A673 (cell line): ENCODE measurements at regions not wholly inside any gene's neighbourhood (a gene's known extent, or its start where the extent isn't known, plus 50 kb on each side); places are given as distances from the start of the nearest gene placed in this dataset.

ENCODE experiments used
- BruUV-seq: library from RNA; stranded (reverse); fragments of 400-500 nt; replicated peaks from 2 replicates; lab custom pipeline; 2021; lab: Mats Ljungman, UMichigan
- CTCF ChIA-PET: fragments of 300-600 bp; sonication (Branson Sonifier 250); formaldehyde crosslinking; loops from one replicate; lab custom pipeline; 2022; ENCODE audit warnings: antibody characterized with exemption; lab: Charles Lee
- POLR2A ChIA-PET: fragments of 300-600 bp; sonication (Branson Sonifier 250); formaldehyde crosslinking; loops from one replicate; lab custom pipeline; 2022; ENCODE audit warnings: antibody characterized with exemption; ENCODE audit not compliant: low non-redundant PET; lab: Charles Lee
- DNase-seq: peaks from one replicate; pipeline ENCODE4 v3.0.0-alpha.2; 2015; ENCODE audit warnings: low spot score
- H3K27ac ChIP-seq: fragments of 200-600 bp; sonication (generic); 2 replicates; pipeline ENCODE4 v1.5.1; 2016; ENCODE audit warnings: mixed run types, low read depth, mild to moderate bottlenecking, mixed read lengths, antibody characterized with exemption, low read length; ENCODE audit not compliant: poor library complexity, severe bottlenecking
- H3K27me3 ChIP-seq: fragments of 200-600 bp; sonication (generic); replicated peaks from 2 replicates; pipeline ENCODE4 v1.6.1; 2017; ENCODE audit warnings: mixed run types, low read depth, mild to moderate bottlenecking, mixed read lengths, antibody characterized with exemption, low read length; ENCODE audit not compliant: insufficient read depth, poor library complexity
- H3K36me3 ChIP-seq: fragments of 200-600 bp; sonication (generic); 2 replicates; pipeline ENCODE4 v1.6.1; 2016; ENCODE audit warnings: mixed run types, mild to moderate bottlenecking, mixed read lengths, antibody characterized with exemption, low read length; ENCODE audit not compliant: insufficient read depth, poor library complexity, severe bottlenecking
- H3K4me1 ChIP-seq: fragments of 200-600 bp; sonication (generic); 2 replicates; pipeline ENCODE4 v1.6.1; 2017; ENCODE audit warnings: mixed run types, mild to moderate bottlenecking, mixed read lengths, antibody characterized with exemption, low read length; ENCODE audit not compliant: insufficient read depth, poor library complexity, severe bottlenecking
- H3K4me3 ChIP-seq: fragments of 200-600 bp; sonication (generic); 2 replicates; pipeline ENCODE4 v1.5.1; 2016; ENCODE audit warnings: low read depth, mixed run types, mild to moderate bottlenecking, mixed read lengths, low read length; ENCODE audit not compliant: poor library complexity, severe bottlenecking
- H3K9me3 ChIP-seq: fragments of 200-600 bp; sonication (generic); 2 replicates; pipeline ENCODE4 v1.6.1; 2016; ENCODE audit warnings: mixed run types, low read depth, mild to moderate bottlenecking, mixed read lengths, antibody characterized with exemption, low read length; ENCODE audit not compliant: poor library complexity, severe bottlenecking
- EZH2 ChIP-seq: fragments of 200-600 bp; sonication (generic); IDR thresholded peaks from 2 replicates; pipeline ENCODE4 v1.6.1; 2017; ENCODE audit warnings: borderline replicate concordance, low read depth, mild to moderate bottlenecking, mixed read lengths, antibody characterized with exemption, low read length; ENCODE audit not compliant: poor library complexity, severe bottlenecking
- intact Hi-C: fragments of 100-400 bp; cut with micrococcal nuclease; formaldehyde crosslinking; loops from one replicate; pipeline ENCODE4 v1.10.0; 2022; ENCODE audit not compliant: unreplicated experiment
- TF ChIP-seq, protein P1 (sequence below): fragments of 300-800, 200-600 bp; sonication (generic); conservative IDR thresholded peaks from 2 replicates; pipeline ENCODE4 v1.5.1; 2017; ENCODE audit warnings: low read depth, mild to moderate bottlenecking, antibody characterized with exemption, low read length, moderate library complexity, mixed read lengths

DNA sequence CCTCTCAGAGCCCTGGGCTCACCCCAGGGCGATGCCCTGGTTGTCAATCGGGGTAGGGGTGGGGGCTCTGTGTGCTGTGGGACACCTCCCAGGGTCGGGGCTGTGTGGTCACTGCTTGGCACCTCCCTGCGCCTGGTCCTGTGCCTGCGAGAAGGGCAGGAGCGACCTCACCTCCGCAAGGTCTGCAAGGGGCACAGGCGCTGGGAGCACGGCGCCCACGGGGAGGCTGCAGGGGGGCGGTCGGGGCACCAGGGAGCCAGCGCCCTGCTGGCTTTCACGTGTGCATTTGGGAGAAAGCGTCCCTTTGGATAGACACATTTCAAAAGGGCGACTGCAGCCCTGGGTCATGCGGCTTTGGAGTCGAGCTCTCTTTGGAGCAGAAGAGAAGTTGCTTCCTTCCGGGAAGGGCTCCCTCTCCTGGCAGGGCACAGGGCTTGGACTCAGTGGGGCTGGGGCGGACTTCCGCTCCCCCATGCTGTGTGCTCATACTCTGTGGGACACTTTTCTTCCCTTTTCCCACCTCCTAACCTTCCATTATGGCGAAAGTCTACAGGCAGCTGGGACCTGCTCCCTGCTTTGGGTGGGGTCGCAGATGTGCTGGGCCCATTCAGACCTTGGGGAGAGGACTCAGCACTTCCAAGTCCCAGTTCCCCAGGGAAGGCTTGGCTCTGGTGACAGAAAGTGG is 52.9 kb upstream of the SLC28A3 start:
- TF ChIP-seq EZH2 = no peak
- TF ChIP-seq, protein P1, sequence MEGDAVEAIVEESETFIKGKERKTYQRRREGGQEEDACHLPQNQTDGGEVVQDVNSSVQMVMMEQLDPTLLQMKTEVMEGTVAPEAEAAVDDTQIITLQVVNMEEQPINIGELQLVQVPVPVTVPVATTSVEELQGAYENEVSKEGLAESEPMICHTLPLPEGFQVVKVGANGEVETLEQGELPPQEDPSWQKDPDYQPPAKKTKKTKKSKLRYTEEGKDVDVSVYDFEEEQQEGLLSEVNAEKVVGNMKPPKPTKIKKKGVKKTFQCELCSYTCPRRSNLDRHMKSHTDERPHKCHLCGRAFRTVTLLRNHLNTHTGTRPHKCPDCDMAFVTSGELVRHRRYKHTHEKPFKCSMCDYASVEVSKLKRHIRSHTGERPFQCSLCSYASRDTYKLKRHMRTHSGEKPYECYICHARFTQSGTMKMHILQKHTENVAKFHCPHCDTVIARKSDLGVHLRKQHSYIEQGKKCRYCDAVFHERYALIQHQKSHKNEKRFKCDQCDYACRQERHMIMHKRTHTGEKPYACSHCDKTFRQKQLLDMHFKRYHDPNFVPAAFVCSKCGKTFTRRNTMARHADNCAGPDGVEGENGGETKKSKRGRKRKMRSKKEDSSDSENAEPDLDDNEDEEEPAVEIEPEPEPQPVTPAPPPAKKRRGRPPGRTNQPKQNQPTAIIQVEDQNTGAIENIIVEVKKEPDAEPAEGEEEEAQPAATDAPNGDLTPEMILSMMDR = 0 out of 2 replicates have a peak, but pooled peaks have one; percentile 16
- no peak overlapping the region for H3K4me3 ChIP-seq
- intact Hi-C loops = loop anchor here (10.0 kb wide), 1 partner anchor 1391 kb away; no protein-coding TSS in a partner anchor
- no peak for DNase-seq
- H3K9me3 ChIP-seq = no peaks in the 10 kb centered on the region
- ChIA-PET POLR2A (no interaction called here), CTCF (no interaction called here)
- BruUV-seq = no TSS peak
- no peak overlapping the region for H3K27ac ChIP-seq
- H3K27me3 ChIP-seq = no peaks in the 10 kb centered on the region
- no peaks in the 10 kb centered on the region for H3K36me3 ChIP-seq
- H3K4me1 ChIP-seq = peaks cover 3% of the 10 kb centered on the region

DNA sequence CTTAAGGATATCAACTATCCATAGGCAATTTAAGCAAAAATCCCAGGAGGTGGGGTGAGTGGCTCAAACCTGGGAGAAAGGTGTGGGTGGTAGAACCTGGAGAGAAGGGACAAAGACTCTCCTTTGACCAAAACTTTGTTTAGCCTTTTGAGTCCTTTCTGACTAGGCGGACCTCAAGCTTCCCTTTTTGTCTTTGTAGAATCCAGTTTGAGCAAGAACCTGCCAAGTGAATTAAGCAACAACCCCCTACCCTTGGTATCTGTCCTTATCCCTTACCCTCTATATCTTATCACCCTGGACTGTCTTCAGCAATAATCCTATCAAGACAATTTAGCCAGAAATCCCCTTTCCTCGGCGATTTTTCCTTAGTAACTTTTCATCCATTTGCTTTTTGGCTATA is 53.5 kb upstream of the SLC28A3 start:
- Histone ChIP-seq H3K4me1 (peaks cover 3% of the 10 kb centered on the region), H3K27ac (no peak overlapping the region), H3K9me3 (no peaks in the 10 kb centered on the region), H3K27me3 (no peaks in the 10 kb centered on the region), H3K36me3 (no peaks in the 10 kb centered on the region), H3K4me3 (no peak overlapping the region)
- no peak for DNase-seq
- intact Hi-C loops = loop anchor here (10.0 kb wide), 1 partner anchor 1391 kb away; no protein-coding TSS in a partner anchor
- ChIA-PET POLR2A (no interaction called here), CTCF (no interaction called here)
- BruUV-seq = no TSS peak
- no peak for TF ChIP-seq EZH2
- TF ChIP-seq, protein P1 = no peak

DNA sequence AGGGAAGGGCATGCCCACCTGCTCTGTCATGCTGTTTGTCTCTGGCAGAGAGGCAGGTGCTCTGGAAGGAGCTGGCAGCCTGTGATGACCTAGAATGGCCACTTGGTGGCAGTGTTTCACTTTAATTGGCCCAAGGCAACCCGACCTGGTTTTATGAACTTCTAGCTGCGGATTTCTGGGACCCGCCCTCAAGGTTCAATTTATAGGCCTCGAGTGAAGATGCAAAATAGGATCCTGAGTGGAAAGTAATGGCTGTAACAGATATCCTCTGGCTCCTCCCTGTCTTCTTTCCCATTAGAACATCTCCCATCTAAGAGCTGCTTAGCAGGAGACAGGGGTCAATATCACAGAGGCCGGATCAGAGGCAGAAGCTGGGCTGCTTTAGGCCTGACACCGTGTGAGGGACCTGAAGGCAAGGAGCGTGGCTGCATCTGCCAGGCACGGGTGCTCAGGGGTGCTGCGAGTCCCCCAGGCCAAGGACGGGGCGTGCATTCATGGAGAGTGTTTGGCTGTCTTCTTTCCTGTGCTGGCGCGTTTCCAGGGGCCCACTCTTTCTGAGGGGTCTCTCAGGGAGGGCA is 56.7 kb upstream of the SLC28A3 start:
- no TSS peak for BruUV-seq
- CTCF ChIA-PET = interaction anchor here (0.6 to 1.3 kb wide), 8 partner anchors 203 to 1375 kb away, joined by 3 to 11 read pairs (median 4); no protein-coding TSS in a partner anchor
- Histone ChIP-seq H3K4me3 (no peak overlapping the region), H3K27me3 (no peaks in the 10 kb centered on the region), H3K4me1 (peaks cover 3% of the 10 kb centered on the region), H3K9me3 (no peaks in the 10 kb centered on the region), H3K27ac (no peak overlapping the region), H3K36me3 (no peaks in the 10 kb centered on the region)
- peak; percentile 73 for DNase-seq
- TF ChIP-seq, protein P1 = peak; percentile 86
- TF ChIP-seq EZH2 = no peak
- POLR2A ChIA-PET = no interaction called here
- intact Hi-C loops = loop anchor here (1.0 to 10.0 kb wide), 6 partner anchors 385 to 1388 kb away; no protein-coding TSS in a partner anchor
